ENCODE measurements at regions not wholly inside any gene's neighbourhood (a gene's known extent, or its start where the extent isn't known, plus 50 kb on each side); places are given as distances from the start of the nearest gene placed in this dataset.

DNA sequence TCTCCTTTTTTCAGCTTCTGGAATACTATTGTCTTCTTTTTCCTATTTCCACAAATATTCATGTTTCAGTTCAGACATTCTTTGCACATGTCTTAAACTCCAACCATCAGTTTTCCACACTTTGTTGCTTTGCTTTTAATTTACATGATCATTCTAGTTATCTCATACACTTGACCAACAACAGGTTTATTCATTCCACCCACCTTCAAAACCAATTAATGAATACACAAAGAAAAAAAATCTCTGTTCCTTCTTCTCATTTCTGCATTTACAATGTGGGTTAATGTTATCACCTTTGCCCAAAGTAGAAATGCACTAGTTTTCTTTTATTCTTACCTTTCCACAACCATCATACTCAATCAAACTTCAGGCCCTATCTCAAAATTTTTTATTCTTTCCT is 216.7 kb downstream of the FRK start:
- H3K9me2 ChIP-seq (ENCODE audit: insufficient read depth) = no peaks in the 10 kb centered on the region
- H3K27me3 ChIP-seq (ENCODE audit: insufficient read depth, low read length) = peaks cover 16% of the 10 kb centered on the region
- no peak overlapping the region for H3K4me2 ChIP-seq (ENCODE audit: low read length)
- intact Hi-C loops (cut with micrococcal nuclease) = no loop called here
- H3K27ac ChIP-seq (ENCODE audit: low read depth, low read length) = no peak overlapping the region
- H3K9me3 ChIP-seq (ENCODE audit: control insufficient read depth in 1 of 2, insufficient read depth in 1 of 2, low read depth in 1 of 2, low read length in 2 of 2) = no peaks in the 10 kb centered on the region; a peak in 1 of 4 replicates
- POLR2A ChIA-PET = no interaction called here
- H3K79me2 ChIP-seq (ENCODE audit: insufficient read depth, low read length) = no peaks in the 10 kb centered on the region
- BruUV-seq (replicated peaks) = no TSS peak
- RAD21 ChIA-PET (ENCODE audit: low non-redundant PET in 1 of 2, low total read pairs in 2 of 2, uncharacterized antibody in 2 of 2, unreplicated experiment in 2 of 2) = no interaction called here
- CTCF ChIA-PET = no interaction called here
- ATAC-seq (no peak), DNase-seq (ENCODE audit: low read depth, low spot score) (no peak)
- H3K4me3 ChIP-seq (replicated peaks in 1 of 2; ENCODE audit: low read depth in 1 of 2, low read length in 2 of 2) = no peak overlapping the region
- no peaks in the 10 kb centered on the region for H3K4me1 ChIP-seq (ENCODE audit: control insufficient read depth in 1 of 2, insufficient read depth in 2 of 2, low read length in 2 of 2)
- H4K20me1 ChIP-seq (ENCODE audit: insufficient read depth) = no peaks in the 10 kb centered on the region
- TF ChIP-seq SP1 (IDR thresholded peaks at IDR 0.05; ENCODE audit: low read depth) = no peak
- no peaks in the 10 kb centered on the region for H3K36me3 ChIP-seq (ENCODE audit: control insufficient read depth in 1 of 2, insufficient read depth in 2 of 2, low read length in 2 of 2)
- no peak overlapping the region for H3K9ac ChIP-seq (ENCODE audit: low read length)
- H2AFZ ChIP-seq (ENCODE audit: low read depth, low read length, poor library complexity, severe bottlenecking) = no peak overlapping the region

DNA sequence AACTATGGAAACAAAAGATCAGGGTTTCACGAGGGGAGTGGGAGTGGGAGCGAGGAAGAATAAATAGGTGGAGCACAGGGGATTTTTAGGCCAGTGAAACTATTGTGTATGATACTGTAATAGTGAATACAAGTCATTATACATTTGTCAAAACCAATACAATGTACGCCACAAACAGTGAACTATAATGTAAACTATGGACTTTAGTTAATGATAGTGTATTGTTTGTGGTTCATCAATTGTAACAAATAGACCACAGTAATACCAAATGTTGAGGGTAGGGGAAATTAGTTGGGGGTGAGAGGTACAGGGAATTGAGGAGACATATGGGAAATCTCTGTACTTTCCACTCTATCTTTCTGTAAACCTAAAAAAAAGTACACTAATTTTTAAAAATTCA is 218.4 kb downstream of the FRK start:
- RAD21 ChIA-PET (ENCODE audit: low non-redundant PET in 1 of 2, low total read pairs in 2 of 2, uncharacterized antibody in 2 of 2, unreplicated experiment in 2 of 2) = no interaction called here
- no peak for TF ChIP-seq ZNF274 (IDR thresholded peaks at IDR 0.05; ENCODE audit: low read depth, low read length)
- TF ChIP-seq CEBPB (IDR thresholded peaks at IDR 0.05; ENCODE audit: low read depth) = no peak
- TF ChIP-seq SIN3A (IDR thresholded peaks at IDR 0.05; ENCODE audit: low read depth) = no peak
- no peak for TF ChIP-seq RAD21 (IDR thresholded peaks at IDR 0.05; ENCODE audit: low read depth)
- TF ChIP-seq, protein P1, sequence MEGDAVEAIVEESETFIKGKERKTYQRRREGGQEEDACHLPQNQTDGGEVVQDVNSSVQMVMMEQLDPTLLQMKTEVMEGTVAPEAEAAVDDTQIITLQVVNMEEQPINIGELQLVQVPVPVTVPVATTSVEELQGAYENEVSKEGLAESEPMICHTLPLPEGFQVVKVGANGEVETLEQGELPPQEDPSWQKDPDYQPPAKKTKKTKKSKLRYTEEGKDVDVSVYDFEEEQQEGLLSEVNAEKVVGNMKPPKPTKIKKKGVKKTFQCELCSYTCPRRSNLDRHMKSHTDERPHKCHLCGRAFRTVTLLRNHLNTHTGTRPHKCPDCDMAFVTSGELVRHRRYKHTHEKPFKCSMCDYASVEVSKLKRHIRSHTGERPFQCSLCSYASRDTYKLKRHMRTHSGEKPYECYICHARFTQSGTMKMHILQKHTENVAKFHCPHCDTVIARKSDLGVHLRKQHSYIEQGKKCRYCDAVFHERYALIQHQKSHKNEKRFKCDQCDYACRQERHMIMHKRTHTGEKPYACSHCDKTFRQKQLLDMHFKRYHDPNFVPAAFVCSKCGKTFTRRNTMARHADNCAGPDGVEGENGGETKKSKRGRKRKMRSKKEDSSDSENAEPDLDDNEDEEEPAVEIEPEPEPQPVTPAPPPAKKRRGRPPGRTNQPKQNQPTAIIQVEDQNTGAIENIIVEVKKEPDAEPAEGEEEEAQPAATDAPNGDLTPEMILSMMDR (IDR thresholded peaks at IDR 0.05 in 2 of 3, conservative IDR thresholded peaks at IDR 0.05 in 1 of 3; ENCODE audit: borderline replicate concordance in 1 of 3, insufficient read depth in 1 of 3, low read depth in 2 of 3, low read length in 2 of 3) = no peak
- TF ChIP-seq ELF1 (IDR thresholded peaks at IDR 0.05; ENCODE audit: borderline replicate concordance, low read depth) = no peak
- no peak for TF ChIP-seq SP1 (IDR thresholded peaks at IDR 0.05; ENCODE audit: low read depth)
- TF ChIP-seq JUND (IDR thresholded peaks at IDR 0.05) = no peak
- TF ChIP-seq, protein P2, sequence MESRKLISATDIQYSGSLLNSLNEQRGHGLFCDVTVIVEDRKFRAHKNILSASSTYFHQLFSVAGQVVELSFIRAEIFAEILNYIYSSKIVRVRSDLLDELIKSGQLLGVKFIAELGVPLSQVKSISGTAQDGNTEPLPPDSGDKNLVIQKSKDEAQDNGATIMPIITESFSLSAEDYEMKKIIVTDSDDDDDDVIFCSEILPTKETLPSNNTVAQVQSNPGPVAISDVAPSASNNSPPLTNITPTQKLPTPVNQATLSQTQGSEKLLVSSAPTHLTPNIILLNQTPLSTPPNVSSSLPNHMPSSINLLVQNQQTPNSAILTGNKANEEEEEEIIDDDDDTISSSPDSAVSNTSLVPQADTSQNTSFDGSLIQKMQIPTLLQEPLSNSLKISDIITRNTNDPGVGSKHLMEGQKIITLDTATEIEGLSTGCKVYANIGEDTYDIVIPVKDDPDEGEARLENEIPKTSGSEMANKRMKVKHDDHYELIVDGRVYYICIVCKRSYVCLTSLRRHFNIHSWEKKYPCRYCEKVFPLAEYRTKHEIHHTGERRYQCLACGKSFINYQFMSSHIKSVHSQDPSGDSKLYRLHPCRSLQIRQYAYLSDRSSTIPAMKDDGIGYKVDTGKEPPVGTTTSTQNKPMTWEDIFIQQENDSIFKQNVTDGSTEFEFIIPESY (IDR thresholded peaks at IDR 0.05; ENCODE audit: extremely low read depth, insufficient replicate concordance, low read length) = no peak
- TF ChIP-seq POLR2AphosphoS5 (IDR thresholded peaks at IDR 0.05; ENCODE audit: low read depth, low read length) = no peak
- TF ChIP-seq POLR2A (IDR thresholded peaks at IDR 0.05; ENCODE audit: borderline replicate concordance, extremely low read depth, insufficient read depth, insufficient read length) = no peak
- no peak for TF ChIP-seq FOSL1 (IDR thresholded peaks at IDR 0.05; ENCODE audit: low read depth)
- no peak for TF ChIP-seq ZFX (IDR thresholded peaks at IDR 0.05)
- TF ChIP-seq EZH2 (IDR thresholded peaks at IDR 0.05) = no peak
- no peak for TF ChIP-seq TCF7L2 (IDR thresholded peaks at IDR 0.05; ENCODE audit: borderline replicate concordance, extremely low read depth, insufficient read depth, insufficient read length)
- no peak for TF ChIP-seq EZH2phosphoT487 (IDR thresholded peaks at IDR 0.05; ENCODE audit: borderline replicate concordance)
- no peak for TF ChIP-seq SRF (IDR thresholded peaks at IDR 0.05; ENCODE audit: low read depth)
- Histone ChIP-seq H3K27ac (ENCODE audit: low read depth, low read length) (no peak overlapping the region), H3K36me3 (ENCODE audit: control insufficient read depth in 1 of 2, insufficient read depth in 2 of 2, low read length in 2 of 2) (no peaks in the 10 kb centered on the region), H3K4me3 (replicated peaks in 1 of 2; ENCODE audit: low read depth in 1 of 2, low read length in 2 of 2) (no peak overlapping the region), H3K4me1 (ENCODE audit: control insufficient read depth in 1 of 2, insufficient read depth in 2 of 2, low read length in 2 of 2) (no peaks in the 10 kb centered on the region), H3K4me2 (ENCODE audit: low read length) (no peak overlapping the region), H3K9ac (ENCODE audit: low read length) (no peak overlapping the region), H2AFZ (ENCODE audit: low read depth, low read length, poor library complexity, severe bottlenecking) (no peak overlapping the region), H4K20me1 (ENCODE audit: insufficient read depth) (no peaks in the 10 kb centered on the region), H3K9me2 (ENCODE audit: insufficient read depth) (no peaks in the 10 kb centered on the region), H3K27me3 (ENCODE audit: insufficient read depth, low read length) (peaks cover 9% of the 10 kb centered on the region), H3K79me2 (ENCODE audit: insufficient read depth, low read length) (no peaks in the 10 kb centered on the region), H3K9me3 (ENCODE audit: control insufficient read depth in 1 of 2, insufficient read depth in 1 of 2, low read depth in 1 of 2, low read length in 2 of 2) (no peaks in the 10 kb centered on the region; a peak in 1 of 4 replicates)
- POLR2A ChIA-PET = no interaction called here
- no peak for DNase-seq (ENCODE audit: low read depth, low spot score)
- CTCF ChIA-PET = no interaction called here
- BruUV-seq (replicated peaks) = no TSS peak
- no peak for ATAC-seq
- intact Hi-C loops (cut with micrococcal nuclease) = no loop called here
